Thyroid gland (tissue), 4 donors: ENCODE measurements at regions not wholly inside any gene's neighbourhood (a gene's known extent, or its start where the extent isn't known, plus 50 kb on each side); places are given as distances from the start of the nearest gene placed in this dataset.

ENCODE experiments used
- POLR2A ChIP-seq, 2 donors: fragments of 450-650 bp; IDR thresholded peaks; one replicate each; pipeline ENCODE4 v1.6.1; 2017; ENCODE audit warnings: antibody characterized with exemption in 2 of 2, mild to moderate bottlenecking in 2 of 2, moderate library complexity in 1 of 2
- TF ChIP-seq, protein P1 (sequence below), 6 experiments: fragments of 200-600 bp in 3 of 6; fragments of 450-650 bp in 3 of 6; sonication (generic) in 3 of 6; IDR thresholded peaks; one replicate each; pipeline ENCODE4 v1.5.1; 2016 to 2019; ENCODE audit warnings: antibody characterized with exemption in 6 of 6, mild to moderate bottlenecking in 2 of 6, inconsistent platforms in 1 of 6, moderate library complexity in 1 of 6

DNA sequence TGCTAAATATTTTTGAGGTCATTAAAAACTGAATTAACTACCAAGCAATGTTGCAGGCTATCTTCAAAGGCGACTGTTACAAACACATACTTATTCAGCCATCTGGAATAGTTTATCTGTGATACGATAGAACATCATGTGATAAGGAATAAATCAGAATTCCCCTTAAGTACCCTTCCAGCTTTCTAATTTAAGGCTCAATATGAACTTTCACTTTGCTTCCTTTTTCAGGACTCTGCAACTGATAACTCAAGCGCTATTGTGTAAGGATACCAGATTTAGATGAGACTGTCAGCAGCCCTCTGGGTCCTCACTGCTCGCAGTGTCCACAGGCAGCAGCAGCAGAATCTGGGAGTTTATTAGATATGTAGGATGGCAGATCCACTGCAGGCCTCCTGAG is 416.3 kb downstream of the SPATA31D1 start:
- TF ChIP-seq, protein P1, sequence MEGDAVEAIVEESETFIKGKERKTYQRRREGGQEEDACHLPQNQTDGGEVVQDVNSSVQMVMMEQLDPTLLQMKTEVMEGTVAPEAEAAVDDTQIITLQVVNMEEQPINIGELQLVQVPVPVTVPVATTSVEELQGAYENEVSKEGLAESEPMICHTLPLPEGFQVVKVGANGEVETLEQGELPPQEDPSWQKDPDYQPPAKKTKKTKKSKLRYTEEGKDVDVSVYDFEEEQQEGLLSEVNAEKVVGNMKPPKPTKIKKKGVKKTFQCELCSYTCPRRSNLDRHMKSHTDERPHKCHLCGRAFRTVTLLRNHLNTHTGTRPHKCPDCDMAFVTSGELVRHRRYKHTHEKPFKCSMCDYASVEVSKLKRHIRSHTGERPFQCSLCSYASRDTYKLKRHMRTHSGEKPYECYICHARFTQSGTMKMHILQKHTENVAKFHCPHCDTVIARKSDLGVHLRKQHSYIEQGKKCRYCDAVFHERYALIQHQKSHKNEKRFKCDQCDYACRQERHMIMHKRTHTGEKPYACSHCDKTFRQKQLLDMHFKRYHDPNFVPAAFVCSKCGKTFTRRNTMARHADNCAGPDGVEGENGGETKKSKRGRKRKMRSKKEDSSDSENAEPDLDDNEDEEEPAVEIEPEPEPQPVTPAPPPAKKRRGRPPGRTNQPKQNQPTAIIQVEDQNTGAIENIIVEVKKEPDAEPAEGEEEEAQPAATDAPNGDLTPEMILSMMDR (IDR thresholded peaks at IDR 0.05) = no peak
- TF ChIP-seq POLR2A (IDR thresholded peaks at IDR 0.05) = no peak
